Lower lobe of right lung (tissue), 2 donors: ENCODE measurements at regions not wholly inside any gene's neighbourhood (a gene's known extent, or its start where the extent isn't known, plus 50 kb on each side); places are given as distances from the start of the nearest gene placed in this dataset.

Experiments used
- ATAC-seq, 2 donors: fragments of 200-7000 bp; cut with Tn5 transposase; one replicate each; pipeline ENCODE4 v1.9.1; 2020 to 2022; ENCODE audit warnings: mild to moderate bottlenecking in 2 of 2, moderate library complexity in 2 of 2
- DNase-seq: peaks from one replicate; pipeline ENCODE4 v3.0.0-alpha.2; 2020
- H3K27ac ChIP-seq: fragments of 200-600 bp; one replicate; pipeline ENCODE4 v1.8.0; 2022
- H3K27me3 ChIP-seq: fragments of 200-600 bp; one replicate; pipeline ENCODE4 v1.8.0; 2022; ENCODE audit warnings: low read depth
- H3K36me3 ChIP-seq: fragments of 200-600 bp; one replicate; pipeline ENCODE4 v1.8.0; 2022; ENCODE audit warnings: mild to moderate bottlenecking
- H3K4me1 ChIP-seq: fragments of 200-600 bp; one replicate; pipeline ENCODE4 v1.8.0; 2022
- H3K4me3 ChIP-seq: fragments of 200-600 bp; one replicate; pipeline ENCODE4 v1.8.0; 2022; ENCODE audit warnings: mild to moderate bottlenecking
- H3K9me3 ChIP-seq: fragments of 200-600 bp; one replicate; pipeline ENCODE4 v1.8.0; 2022
- CTCF ChIP-seq: fragments of 200-600 bp; IDR thresholded peaks from one replicate; pipeline ENCODE4 v1.8.0; 2022; ENCODE audit warnings: antibody characterized with exemption, mild to moderate bottlenecking
- intact Hi-C: fragments of 100-400 bp; cut with DNase I; formaldehyde crosslinking; loops from one replicate; pipeline ENCODE4 v1.11.0; 2022
- donor health status: DM: no; HTN: yes; CAD: no; lungs with severe emphysema.

- Histone ChIP-seq H3K27me3 (no peaks in the 10 kb centered on the region), H3K27ac (no peak overlapping the region), H3K36me3 (no peaks in the 10 kb centered on the region), H3K4me1 (no peaks in the 10 kb centered on the region), H3K4me3 (no peak overlapping the region), H3K9me3 (no peaks in the 10 kb centered on the region)
- intact Hi-C loops, result no loop called here
- DNase-seq (no peak), ATAC-seq (no peak)
- no peak for TF ChIP-seq CTCF
These were observed 102.8 kb upstream of the TFAP2D start for GRCh38 chr6:50610562-50610961.

DNA sequence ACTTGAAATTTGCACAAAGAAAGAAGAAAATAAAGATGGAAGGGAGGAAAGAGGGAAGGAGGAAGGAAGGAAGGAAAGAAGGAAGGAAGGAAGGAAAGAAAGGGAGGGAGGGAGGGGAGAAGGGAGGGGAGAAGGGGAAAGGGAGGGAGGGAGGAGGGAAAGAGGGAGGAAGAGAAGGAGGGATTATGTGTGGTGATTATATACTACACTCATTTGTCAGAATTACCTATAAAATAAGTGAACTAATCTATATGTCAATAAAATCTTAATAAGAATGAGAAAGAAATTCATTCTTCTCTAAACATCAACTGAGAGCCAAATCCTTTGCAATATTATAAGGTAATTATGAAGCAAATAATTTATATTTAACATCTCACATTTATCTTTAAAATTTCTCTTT lies 77.9 kb upstream of the TFAP2D start:
- Histone ChIP-seq H3K4me1 (no peaks in the 10 kb centered on the region), H3K27me3 (no peaks in the 10 kb centered on the region), H3K36me3 (no peaks in the 10 kb centered on the region), H3K9me3 (no peaks in the 10 kb centered on the region), H3K27ac (no peak overlapping the region), H3K4me3 (no peak overlapping the region)
- DNase-seq (no peak), ATAC-seq (no peak)
- intact Hi-C loops, result no loop called here
- TF ChIP-seq CTCF, result no peak

- ATAC-seq (no peak), DNase-seq (no peak)
- no peaks in the 10 kb centered on the region for H3K9me3 ChIP-seq
- H3K27ac ChIP-seq, result no peak overlapping the region
- TF ChIP-seq CTCF, result no peak
- H3K4me1 ChIP-seq, result no peaks in the 10 kb centered on the region
- H3K36me3 ChIP-seq, result no peaks in the 10 kb centered on the region
- H3K4me3 ChIP-seq, result no peak overlapping the region
- no peaks in the 10 kb centered on the region for H3K27me3 ChIP-seq
- intact Hi-C loops, result no loop called here
These were observed 76.1 kb upstream of the TFAP2D start for GRCh38 chr6:50637267-50637666.

GRCh38 chr6:50649086-50649485 lies 64.2 kb upstream of the TFAP2D start:
- no peak overlapping the region for H3K27ac ChIP-seq
- H3K36me3 ChIP-seq, result no peaks in the 10 kb centered on the region
- no peaks in the 10 kb centered on the region for H3K27me3 ChIP-seq
- ATAC-seq, result no peak
- no peaks in the 10 kb centered on the region for H3K4me1 ChIP-seq
- no peak for TF ChIP-seq CTCF
- DNase-seq, result no peak
- intact Hi-C loops, result no loop called here
- no peak overlapping the region for H3K4me3 ChIP-seq
- H3K9me3 ChIP-seq, result peaks cover 7% of the 10 kb centered on the region

GRCh38 chr6:50653253-50653652 lies 60.1 kb upstream of the TFAP2D start:
- Histone ChIP-seq H3K4me3 (no peak overlapping the region), H3K4me1 (no peaks in the 10 kb centered on the region), H3K27ac (no peak overlapping the region), H3K9me3 (peaks cover 7% of the 10 kb centered on the region), H3K27me3 (no peaks in the 10 kb centered on the region), H3K36me3 (no peaks in the 10 kb centered on the region)
- no peak for TF ChIP-seq CTCF
- intact Hi-C loops, result no loop called here
- DNase-seq, result no peak
- ATAC-seq, result no peak

GRCh38 chr6:50654155-50654554 lies 59.2 kb upstream of the TFAP2D start:
- no peak overlapping the region for H3K27ac ChIP-seq
- no peaks in the 10 kb centered on the region for H3K4me1 ChIP-seq
- H3K27me3 ChIP-seq, result no peaks in the 10 kb centered on the region
- intact Hi-C loops, result no loop called here
- H3K9me3 ChIP-seq, result peaks cover 3% of the 10 kb centered on the region
- H3K36me3 ChIP-seq, result no peaks in the 10 kb centered on the region
- H3K4me3 ChIP-seq, result no peak overlapping the region
- ATAC-seq (no peak), DNase-seq (no peak)
- TF ChIP-seq CTCF, result no peak
